Retinal pigment epithelial cell (primary cell): ENCODE measurements at regions not wholly inside any gene's neighbourhood (a gene's known extent, or its start where the extent isn't known, plus 50 kb on each side); places are given as distances from the start of the nearest gene placed in this dataset.

ENCODE experiments used
- DNase-seq: peaks from one replicate; pipeline ENCODE4 v3.0.0-alpha.2; 2010; ENCODE audit warnings: low read depth
- H3K4me3 ChIP-seq: 2 replicates; pipeline ENCODE4 v1.5.1; 2011; ENCODE audit warnings: mild to moderate bottlenecking, low read length, control low read depth, moderate library complexity
- TF ChIP-seq, protein P1 (sequence below): conservative IDR thresholded peaks from 2 replicates; pipeline ENCODE4 v1.5.1; 2011; ENCODE audit warnings: low read depth, low read length, control low read depth, inconsistent platforms

DNA sequence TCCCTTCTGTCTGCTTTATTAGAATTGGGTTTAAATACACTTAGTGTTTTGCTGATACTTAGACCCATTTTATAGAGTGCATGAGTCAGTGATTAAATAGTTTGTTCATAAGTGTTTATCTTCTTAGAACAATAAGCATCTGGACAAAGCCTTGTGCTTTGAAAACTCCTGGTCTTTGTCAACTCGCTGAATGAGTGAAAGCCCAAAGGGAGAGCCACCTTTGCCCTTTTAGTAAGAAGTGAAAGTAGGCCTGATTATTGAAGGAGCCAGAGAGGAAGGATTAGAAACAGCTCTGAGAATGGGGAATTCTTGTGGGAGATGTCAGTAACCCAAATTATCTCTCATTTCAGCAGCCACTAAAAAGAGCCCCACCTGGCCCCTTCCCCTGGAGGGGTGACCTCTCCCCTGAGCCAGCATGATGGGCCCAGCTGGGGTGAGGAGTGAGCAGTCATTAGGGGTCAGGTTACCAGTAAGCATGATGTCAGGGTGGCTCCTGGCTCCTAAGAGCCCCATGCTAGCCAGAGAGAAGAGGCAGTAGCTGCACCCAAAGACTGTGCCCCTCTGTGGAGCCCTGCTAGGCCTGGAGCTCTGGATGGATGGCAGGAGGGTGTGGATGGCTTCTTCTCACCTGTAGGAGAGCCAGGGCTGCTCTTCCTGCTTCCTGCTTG is 125.1 kb upstream of the E2F8 start:
- DNase-seq: no peak
- H3K4me3 ChIP-seq: no peak overlapping the region
- TF ChIP-seq, protein P1, sequence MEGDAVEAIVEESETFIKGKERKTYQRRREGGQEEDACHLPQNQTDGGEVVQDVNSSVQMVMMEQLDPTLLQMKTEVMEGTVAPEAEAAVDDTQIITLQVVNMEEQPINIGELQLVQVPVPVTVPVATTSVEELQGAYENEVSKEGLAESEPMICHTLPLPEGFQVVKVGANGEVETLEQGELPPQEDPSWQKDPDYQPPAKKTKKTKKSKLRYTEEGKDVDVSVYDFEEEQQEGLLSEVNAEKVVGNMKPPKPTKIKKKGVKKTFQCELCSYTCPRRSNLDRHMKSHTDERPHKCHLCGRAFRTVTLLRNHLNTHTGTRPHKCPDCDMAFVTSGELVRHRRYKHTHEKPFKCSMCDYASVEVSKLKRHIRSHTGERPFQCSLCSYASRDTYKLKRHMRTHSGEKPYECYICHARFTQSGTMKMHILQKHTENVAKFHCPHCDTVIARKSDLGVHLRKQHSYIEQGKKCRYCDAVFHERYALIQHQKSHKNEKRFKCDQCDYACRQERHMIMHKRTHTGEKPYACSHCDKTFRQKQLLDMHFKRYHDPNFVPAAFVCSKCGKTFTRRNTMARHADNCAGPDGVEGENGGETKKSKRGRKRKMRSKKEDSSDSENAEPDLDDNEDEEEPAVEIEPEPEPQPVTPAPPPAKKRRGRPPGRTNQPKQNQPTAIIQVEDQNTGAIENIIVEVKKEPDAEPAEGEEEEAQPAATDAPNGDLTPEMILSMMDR: no peak

DNA sequence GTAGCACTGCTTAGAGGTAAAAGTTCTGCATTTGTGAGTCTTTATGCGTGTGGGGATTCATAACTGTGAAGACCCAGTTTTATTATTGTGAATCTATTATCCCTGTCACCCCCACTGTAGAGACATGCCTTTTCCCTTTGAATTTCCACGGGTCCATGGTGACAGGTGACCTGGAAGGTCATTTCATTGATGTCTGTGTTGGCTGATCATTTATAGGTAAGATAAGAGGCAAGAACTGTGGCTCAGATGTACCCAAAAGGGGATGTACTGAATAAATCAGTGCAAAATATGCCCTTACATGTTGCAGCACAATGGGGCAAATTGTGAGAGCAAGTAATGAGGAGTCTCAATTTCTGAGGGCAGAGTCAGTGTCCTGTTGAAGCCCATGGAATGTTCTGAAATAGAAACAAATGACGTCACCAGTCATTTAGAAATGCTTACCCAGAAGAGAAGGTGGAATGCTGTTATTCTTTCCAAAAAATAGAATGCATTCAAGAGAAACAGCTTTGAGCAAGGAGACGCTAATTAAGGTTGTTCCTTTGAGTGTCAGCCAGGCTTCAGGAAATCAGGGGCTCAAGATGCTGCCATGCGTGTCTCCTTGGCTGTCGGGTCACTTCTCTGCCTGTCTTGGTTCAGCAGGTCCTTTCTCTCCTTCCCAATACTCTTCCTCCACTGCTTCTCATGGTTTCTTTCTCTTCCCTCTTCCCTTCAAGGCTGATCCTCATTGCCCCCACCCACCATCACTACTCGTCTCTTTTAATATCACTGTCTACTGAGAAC is 118.7 kb upstream of the E2F8 start:
- H3K4me3 ChIP-seq: no peak overlapping the region
- TF ChIP-seq, protein P1: no peak
- DNase-seq: no peak

DNA sequence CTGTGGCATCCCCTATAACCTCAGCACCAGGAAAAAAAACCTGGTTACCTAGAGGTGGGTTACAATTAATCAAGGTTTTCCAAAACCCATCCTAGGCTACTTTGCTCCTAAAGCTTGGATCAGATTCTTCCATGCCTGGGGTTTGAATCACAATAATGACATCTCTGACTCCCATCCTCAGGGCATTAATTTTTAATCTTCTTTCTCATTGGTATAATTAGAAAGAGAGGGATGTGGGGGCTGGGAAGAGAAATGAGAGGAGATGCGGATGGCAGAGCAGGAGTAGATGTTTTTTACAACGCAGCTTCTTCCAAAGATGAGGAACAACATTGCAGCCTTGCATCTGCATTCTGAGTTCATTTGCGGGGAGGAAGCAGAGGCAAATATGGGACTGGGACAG is 117.2 kb upstream of the E2F8 start:
- TF ChIP-seq, protein P1: no peak
- DNase-seq: no peak

DNA sequence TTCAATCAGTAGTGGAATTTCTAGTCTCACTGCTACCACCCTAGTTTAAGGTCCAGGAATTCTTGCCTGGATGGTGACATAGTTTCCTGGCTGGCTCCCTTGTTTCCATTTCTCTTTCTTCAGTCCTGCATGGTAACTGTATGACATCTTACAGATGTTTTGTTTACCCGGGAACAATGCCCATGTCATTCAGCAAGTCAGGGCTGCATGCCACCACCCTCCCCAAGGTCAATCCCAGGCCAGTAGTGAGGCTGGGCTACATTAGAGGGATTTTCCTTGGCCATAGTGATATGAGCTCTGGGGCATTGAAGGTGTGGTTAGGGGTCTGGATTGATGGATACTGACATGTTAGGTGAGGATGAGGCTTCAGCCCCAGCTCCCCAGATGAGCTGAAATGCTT is 114.9 kb upstream of the E2F8 start:
- H3K4me3 ChIP-seq: no peak overlapping the region
- TF ChIP-seq, protein P1: no peak
- DNase-seq: no peak

More for the DNA sequence above, 117.2 kb upstream of the E2F8 start:
- no peak overlapping the region for H3K4me3 ChIP-seq

DNA sequence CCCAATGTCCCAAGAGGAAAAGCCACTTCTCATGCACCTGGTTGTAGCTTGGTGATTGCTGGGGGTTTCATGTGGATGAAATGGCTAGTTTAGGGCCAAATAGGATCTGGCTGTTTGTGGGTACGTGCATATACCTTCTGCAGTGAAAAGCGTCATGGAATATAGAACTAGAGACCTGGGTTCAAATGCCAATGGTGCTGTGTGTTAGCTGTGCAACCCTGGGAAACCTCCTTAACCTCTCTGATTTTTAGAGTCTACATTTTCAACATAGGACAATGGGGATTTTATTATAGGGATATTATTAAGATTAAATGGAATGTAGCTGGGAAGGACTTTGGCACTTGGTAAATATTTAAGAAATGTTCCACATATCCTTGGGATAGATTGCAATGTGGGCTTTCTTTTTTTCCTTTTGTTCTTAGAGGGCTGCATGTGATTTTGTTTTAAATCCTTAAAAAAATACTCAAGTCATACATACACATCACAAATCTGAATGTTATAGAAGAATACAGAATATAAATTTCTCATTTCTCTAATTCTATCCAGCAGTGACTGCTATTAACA is 112.6 kb upstream of the E2F8 start:
- H3K4me3 ChIP-seq: no peak overlapping the region
- DNase-seq: no peak
- TF ChIP-seq, protein P1: no peak

DNA sequence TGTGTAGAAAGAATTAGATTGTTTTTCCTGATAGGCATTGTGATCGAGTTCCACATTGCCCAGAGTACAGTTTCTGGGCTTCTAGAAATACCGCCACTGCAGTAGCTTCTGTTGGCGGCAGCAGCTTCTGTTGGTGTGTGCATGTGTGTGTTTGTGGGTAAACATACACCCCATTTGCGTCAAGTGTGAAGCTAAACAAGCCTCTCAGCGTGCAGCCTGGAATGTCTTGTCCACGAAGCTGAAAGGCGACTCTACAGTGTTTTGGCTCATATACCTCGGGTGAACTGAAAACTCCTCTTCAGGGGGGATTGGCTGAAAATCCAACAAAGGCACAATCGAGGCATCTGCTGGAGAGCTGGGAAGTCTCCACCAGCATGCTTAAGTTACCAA is 112.0 kb upstream of the E2F8 start:
- DNase-seq: no peak
- TF ChIP-seq, protein P1: no peak
- no peak overlapping the region for H3K4me3 ChIP-seq
